MM.1S (cell line): ENCODE measurements at regions not wholly inside any gene's neighbourhood (a gene's known extent, or its start where the extent isn't known, plus 50 kb on each side); places are given as distances from the start of the nearest gene placed in this dataset.

Experiments
- DNase-seq: peaks from one replicate; pipeline ENCODE4 v3.0.0-alpha.2; 2015
- H2AFZ ChIP-seq: fragments of 300-600 bp; sonication (generic); 2 replicates; pipeline ENCODE4 v1.6.0; 2016; ENCODE audit warnings: antibody characterized with exemption, low read length
- H3F3A ChIP-seq: fragments of 300-600 bp; sonication (generic); 2 replicates; pipeline ENCODE4 v1.6.1; 2016; ENCODE audit warnings: mild to moderate bottlenecking, antibody characterized with exemption, low read length, moderate library complexity, mixed read lengths; ENCODE audit not compliant: insufficient read depth
- H3K27ac ChIP-seq: fragments of 300-600 bp; sonication (generic); 2 replicates; pipeline ENCODE4 v1.5.1; 2016; ENCODE audit warnings: mild to moderate bottlenecking, low read length
- H3K27me3 ChIP-seq: fragments of 300-600 bp; sonication (generic); replicated peaks from 2 replicates; pipeline ENCODE4 v1.6.0; 2016; ENCODE audit warnings: low read length; ENCODE audit not compliant: insufficient read depth
- H3K36me3 ChIP-seq: fragments of 300-600 bp; sonication (generic); replicated peaks from 2 replicates; pipeline ENCODE4 v1.6.1; 2016; ENCODE audit warnings: mild to moderate bottlenecking, low read length, mixed read lengths; ENCODE audit not compliant: insufficient read depth
- H3K4me1 ChIP-seq: fragments of 300-600 bp; sonication (generic); 2 replicates; pipeline ENCODE4 v1.6.1; 2016; ENCODE audit warnings: low read length, mixed read lengths
- H3K4me2 ChIP-seq: fragments of 300-600 bp; sonication (generic); 2 replicates; pipeline ENCODE4 v1.6.0; 2016; ENCODE audit warnings: low read depth, low read length
- H3K4me3 ChIP-seq: fragments of 300-600 bp; sonication (generic); 2 replicates; pipeline ENCODE4 v1.5.1; 2016; ENCODE audit warnings: low read length, mixed read lengths
- H3K79me2 ChIP-seq: fragments of 300-600 bp; sonication (generic); 2 replicates; pipeline ENCODE4 v1.6.1; 2016; ENCODE audit warnings: mixed run types, low read length, mixed read lengths
- H3K9ac ChIP-seq: fragments of 300-600 bp; sonication (generic); 2 replicates; pipeline ENCODE4 v1.6.1; 2016; ENCODE audit warnings: low read length, mixed read lengths
- H3K9me2 ChIP-seq: fragments of 300-600 bp; sonication (generic); replicated peaks from 2 replicates; pipeline ENCODE4 v1.6.1; 2016; ENCODE audit warnings: mild to moderate bottlenecking, low read length, mixed read lengths; ENCODE audit not compliant: insufficient read depth
- H3K9me3 ChIP-seq: fragments of 300-600 bp; sonication (generic); replicated peaks from 2 replicates; pipeline ENCODE4 v1.6.1; 2016; ENCODE audit warnings: mild to moderate bottlenecking, low read length, mixed read lengths; ENCODE audit not compliant: insufficient read depth
- H4K20me1 ChIP-seq: fragments of 300-600 bp; sonication (generic); 2 replicates; pipeline ENCODE4 v1.6.1; 2016; ENCODE audit warnings: mild to moderate bottlenecking, low read length, moderate library complexity, mixed read lengths; ENCODE audit not compliant: insufficient read depth
- EZH2 ChIP-seq: fragments of 300-600 bp; sonication (generic); optimal IDR thresholded peaks from 2 replicates; pipeline ENCODE3; 2017; ENCODE audit warnings: low read depth, mild to moderate bottlenecking, antibody characterized with exemption, low read length, mixed read lengths
- EZH2phosphoT487 ChIP-seq: fragments of 300-600 bp; sonication (generic); IDR thresholded peaks from 2 replicates; pipeline ENCODE4 v1.6.1; 2018; ENCODE audit warnings: antibody characterized with exemption, low read length
- TF ChIP-seq, protein P1 (sequence below): fragments of 300-600 bp; sonication (generic); IDR thresholded peaks from 2 replicates; pipeline ENCODE4 v1.5.1; 2016; ENCODE audit warnings: antibody characterized with exemption, low read length, mixed read lengths

- Histone ChIP-seq H3F3A (no peaks in the 10 kb centered on the region), H3K36me3 (no peaks in the 10 kb centered on the region), H3K4me1 (peaks cover 10% of the 10 kb centered on the region), H4K20me1 (no peaks in the 10 kb centered on the region), H3K4me2 (no peak overlapping the region), H3K79me2 (no peaks in the 10 kb centered on the region), H3K9ac (no peak overlapping the region), H3K9me3 (no peaks in the 10 kb centered on the region), H3K4me3 (no peak overlapping the region), H2AFZ (no peak overlapping the region), H3K27ac (no peak overlapping the region), H3K9me2 (no peaks in the 10 kb centered on the region), H3K27me3 (no peaks in the 10 kb centered on the region)
- TF ChIP-seq EZH2 (no peak), EZH2phosphoT487 (no peak)
- TF ChIP-seq, protein P1, sequence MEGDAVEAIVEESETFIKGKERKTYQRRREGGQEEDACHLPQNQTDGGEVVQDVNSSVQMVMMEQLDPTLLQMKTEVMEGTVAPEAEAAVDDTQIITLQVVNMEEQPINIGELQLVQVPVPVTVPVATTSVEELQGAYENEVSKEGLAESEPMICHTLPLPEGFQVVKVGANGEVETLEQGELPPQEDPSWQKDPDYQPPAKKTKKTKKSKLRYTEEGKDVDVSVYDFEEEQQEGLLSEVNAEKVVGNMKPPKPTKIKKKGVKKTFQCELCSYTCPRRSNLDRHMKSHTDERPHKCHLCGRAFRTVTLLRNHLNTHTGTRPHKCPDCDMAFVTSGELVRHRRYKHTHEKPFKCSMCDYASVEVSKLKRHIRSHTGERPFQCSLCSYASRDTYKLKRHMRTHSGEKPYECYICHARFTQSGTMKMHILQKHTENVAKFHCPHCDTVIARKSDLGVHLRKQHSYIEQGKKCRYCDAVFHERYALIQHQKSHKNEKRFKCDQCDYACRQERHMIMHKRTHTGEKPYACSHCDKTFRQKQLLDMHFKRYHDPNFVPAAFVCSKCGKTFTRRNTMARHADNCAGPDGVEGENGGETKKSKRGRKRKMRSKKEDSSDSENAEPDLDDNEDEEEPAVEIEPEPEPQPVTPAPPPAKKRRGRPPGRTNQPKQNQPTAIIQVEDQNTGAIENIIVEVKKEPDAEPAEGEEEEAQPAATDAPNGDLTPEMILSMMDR: peak; percentile 68
- DNase-seq: peak; percentile 65
These were observed 143.0 kb upstream of the HDAC9 start for GRCh38 chr7:18352339-18353255.

DNA sequence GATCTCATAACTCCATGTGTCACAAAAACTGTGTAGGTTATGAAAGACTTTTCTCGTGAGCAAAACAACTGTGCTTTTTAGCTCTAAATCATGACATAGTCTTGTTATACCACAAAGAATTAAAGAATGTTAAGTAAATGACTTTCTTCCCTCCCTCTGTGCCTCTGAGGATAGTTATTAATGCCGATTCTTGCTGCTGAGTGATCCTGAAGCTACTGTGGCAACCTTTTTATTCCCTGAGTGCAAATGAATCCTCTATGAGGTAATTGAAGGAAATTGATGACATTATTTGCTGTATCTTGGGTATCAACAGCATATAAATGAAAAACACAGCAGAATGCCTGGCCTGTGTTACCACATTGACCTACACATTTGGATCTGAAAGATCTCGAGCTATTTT lies 142.2 kb upstream of the HDAC9 start:
- Histone ChIP-seq H3F3A (no peaks in the 10 kb centered on the region), H3K4me2 (no peak overlapping the region), H4K20me1 (no peaks in the 10 kb centered on the region), H3K9ac (no peak overlapping the region), H3K4me3 (no peak overlapping the region), H3K9me2 (no peaks in the 10 kb centered on the region), H3K79me2 (no peaks in the 10 kb centered on the region), H3K4me1 (peaks cover 10% of the 10 kb centered on the region), H2AFZ (no peak overlapping the region), H3K27me3 (no peaks in the 10 kb centered on the region), H3K9me3 (no peaks in the 10 kb centered on the region), H3K36me3 (no peaks in the 10 kb centered on the region), H3K27ac (no peak overlapping the region)
- no peak for DNase-seq
- TF ChIP-seq, protein P1: no peak
- TF ChIP-seq EZH2: no peak
- TF ChIP-seq EZH2phosphoT487: no peak

- TF ChIP-seq, protein P1: no peak
- TF ChIP-seq EZH2phosphoT487: no peak
- TF ChIP-seq EZH2: no peak
- Histone ChIP-seq H4K20me1 (no peaks in the 10 kb centered on the region), H3K9me2 (no peaks in the 10 kb centered on the region), H3F3A (no peaks in the 10 kb centered on the region), H3K36me3 (no peaks in the 10 kb centered on the region), H3K4me3 (no peak overlapping the region), H3K9ac (no peak overlapping the region), H3K4me2 (no peak overlapping the region), H3K27me3 (no peaks in the 10 kb centered on the region), H3K79me2 (no peaks in the 10 kb centered on the region), H3K9me3 (no peaks in the 10 kb centered on the region), H2AFZ (no peak overlapping the region), H3K4me1 (peaks cover 10% of the 10 kb centered on the region), H3K27ac (no peak overlapping the region)
- no peak for DNase-seq
These were observed 141.2 kb upstream of the HDAC9 start for GRCh38 chr7:18354108-18355085.
